HG03565 (cell line): ENCODE measurements at regions not wholly inside any gene's neighbourhood (a gene's known extent, or its start where the extent isn't known, plus 50 kb on each side); places are given as distances from the start of the nearest gene placed in this dataset.

Experiments
- ATAC-seq: cut with Tn5 transposase; IDR thresholded peaks from one replicate; pipeline ENCODE4 v1.9.1; 2021; ENCODE audit warnings: mild to moderate bottlenecking, moderate library complexity; ENCODE audit not compliant: unreplicated experiment

- ATAC-seq = no peak
These were observed 338.7 kb upstream of the SMC2 start for GRCh38 chr9:103755441-103755840.

DNA sequence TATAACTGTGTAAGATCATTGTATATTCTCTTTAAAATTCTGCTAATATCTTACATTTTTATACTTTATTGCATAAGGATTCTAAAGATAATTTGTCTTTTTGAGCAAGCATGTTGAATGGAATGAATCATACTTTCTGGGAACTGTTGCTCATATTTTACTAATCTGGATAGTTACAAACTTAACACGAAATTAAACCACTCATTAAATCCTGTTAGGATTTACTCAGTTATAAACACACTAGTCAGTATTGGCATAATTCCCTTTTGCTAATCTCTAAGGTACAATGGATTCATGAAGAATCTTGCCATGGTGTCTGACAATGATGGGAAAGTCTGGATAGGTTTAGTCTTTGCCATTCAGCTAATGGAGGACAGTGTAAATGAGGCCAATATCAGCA, 338.1 kb upstream of the SMC2 start:
- no peak for ATAC-seq

- no peak for ATAC-seq
These were observed 337.0 kb upstream of the SMC2 start for GRCh38 chr9:103757062-103757461.

DNA sequence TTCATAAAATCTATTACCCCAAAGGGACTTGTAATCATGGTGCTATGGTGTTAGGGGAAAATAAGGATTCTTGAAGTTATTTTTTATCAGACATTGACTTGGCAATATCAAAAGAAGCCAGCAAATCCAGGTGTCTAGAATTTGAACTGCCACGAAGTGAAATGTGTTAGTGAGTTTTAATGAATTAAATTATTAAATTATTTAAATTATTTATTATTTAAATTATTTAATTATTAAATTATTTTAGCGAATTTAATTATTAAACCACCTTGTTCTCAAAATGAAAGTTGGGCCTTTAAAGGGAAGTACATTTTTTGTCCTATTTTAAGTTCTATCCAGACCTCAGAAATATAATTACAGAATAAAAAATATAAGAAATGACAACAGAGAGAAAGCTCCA, 332.6 kb upstream of the SMC2 start:
- ATAC-seq = no peak

- peak; percentile 99 for ATAC-seq
These were observed 304.4 kb upstream of the SMC2 start for GRCh38 chr9:103789686-103790085.

DNA sequence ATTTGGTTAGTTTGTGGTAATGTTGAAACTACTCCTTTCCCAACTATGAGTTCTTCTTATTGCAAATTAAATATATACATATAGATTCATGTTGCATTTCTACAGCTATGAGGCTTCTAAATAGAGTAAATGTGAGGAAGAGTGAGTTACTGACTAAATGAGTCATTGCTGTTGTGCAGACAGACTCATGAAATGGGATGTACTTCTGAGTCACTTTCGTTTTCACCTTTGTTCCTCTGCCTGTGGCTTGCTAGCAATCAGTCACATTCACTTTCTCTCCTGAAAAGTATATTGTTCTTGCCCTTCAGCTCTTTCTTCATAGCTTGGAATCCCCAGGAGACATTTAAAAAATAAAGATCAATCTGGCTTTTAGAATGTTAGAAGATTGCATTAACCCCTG, 295.5 kb upstream of the SMC2 start:
- ATAC-seq = peak; percentile 100

GRCh38 chr9:103799959-103800358, 294.1 kb upstream of the SMC2 start:
- no peak for ATAC-seq

DNA sequence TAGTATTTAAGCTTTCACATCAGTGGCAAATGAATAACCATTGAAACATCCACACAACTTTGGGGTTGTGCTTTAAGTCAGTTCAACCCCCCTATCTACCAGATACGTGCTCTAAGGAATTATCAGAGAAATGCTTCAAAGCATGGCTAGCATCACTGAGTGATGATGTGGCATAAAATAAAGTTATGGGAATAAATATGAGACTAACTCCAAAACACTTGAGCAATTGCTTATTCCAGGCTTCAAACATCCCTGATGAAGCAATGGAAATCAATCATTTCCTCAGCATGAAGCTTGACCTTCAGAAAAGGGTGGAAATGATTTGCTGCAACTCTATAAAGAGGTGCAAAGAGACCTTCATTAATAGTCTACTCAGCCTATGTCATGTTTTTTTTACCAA, 292.0 kb upstream of the SMC2 start:
- no peak for ATAC-seq

GRCh38 chr9:103803245-103803644, 290.9 kb upstream of the SMC2 start:
- ATAC-seq = no peak

DNA sequence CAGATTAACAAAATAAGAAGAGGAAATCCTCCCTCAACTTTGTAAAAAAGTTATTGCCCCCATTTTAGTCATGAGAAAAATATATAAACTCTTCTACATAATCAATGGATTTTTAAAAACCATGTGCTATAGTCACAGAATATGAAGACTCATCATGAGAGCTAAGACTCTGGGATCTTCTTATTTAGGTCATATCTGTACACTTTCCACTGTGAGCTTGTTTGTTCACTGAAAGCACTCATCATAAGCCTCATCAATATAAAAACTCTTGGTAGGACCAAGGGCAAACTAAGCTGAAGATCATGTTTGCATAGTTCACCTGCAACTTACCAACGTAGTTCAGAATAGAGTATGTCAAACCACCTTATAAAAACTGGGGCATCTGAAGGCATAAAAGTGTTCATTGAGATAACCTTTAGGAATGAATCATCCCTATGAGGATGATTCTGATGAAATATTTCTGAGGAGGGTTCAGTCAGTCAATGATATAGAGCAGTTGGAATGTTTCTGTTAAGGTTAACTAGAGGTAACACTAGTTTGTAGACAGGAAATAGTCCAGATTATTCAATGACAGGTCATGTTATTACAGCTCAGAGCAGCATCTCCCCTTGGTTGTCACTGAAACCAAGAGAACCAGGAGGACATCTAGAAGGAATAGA, 289.9 kb upstream of the SMC2 start:
- ATAC-seq = no peak

DNA sequence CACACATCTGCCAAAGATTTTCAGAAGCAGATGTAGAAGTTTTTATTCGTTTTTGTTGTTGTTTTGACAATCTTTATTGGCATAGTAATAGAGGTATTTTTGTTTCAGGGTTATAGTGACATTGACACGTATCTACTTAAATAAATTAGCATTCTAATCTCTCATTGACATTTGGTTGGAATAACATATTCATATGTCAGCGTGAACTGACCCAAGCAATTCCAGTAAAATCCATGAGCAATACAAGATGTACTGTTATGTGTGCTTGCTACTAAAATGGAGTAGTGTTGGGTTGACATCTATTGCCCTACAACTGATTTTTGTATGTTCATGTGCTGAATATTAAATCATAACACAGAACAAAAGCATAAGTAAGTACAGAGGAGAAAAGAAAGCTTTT, 284.4 kb upstream of the SMC2 start:
- no peak for ATAC-seq

GRCh38 chr9:103811462-103811861, 282.6 kb upstream of the SMC2 start:
- ATAC-seq = no peak

DNA sequence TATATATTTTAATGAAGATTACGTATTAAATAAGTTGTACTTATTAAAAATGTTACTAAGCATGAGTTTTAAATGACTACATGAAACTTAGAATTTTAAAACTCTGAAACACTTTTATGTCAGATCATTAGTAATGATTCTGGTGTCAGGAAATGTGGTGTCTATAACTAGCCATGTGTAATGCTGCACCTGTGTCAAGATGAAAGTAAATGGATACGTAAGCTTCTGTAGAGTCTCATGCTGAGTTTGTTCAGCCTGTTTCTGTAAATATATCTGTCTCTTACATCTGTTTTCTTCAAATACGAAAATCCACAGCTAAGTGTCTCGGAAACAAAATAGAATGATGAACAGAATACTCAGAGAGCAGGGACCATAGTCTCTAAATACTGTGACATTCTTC, 278.0 kb upstream of the SMC2 start:
- ATAC-seq = peak; percentile 68

DNA sequence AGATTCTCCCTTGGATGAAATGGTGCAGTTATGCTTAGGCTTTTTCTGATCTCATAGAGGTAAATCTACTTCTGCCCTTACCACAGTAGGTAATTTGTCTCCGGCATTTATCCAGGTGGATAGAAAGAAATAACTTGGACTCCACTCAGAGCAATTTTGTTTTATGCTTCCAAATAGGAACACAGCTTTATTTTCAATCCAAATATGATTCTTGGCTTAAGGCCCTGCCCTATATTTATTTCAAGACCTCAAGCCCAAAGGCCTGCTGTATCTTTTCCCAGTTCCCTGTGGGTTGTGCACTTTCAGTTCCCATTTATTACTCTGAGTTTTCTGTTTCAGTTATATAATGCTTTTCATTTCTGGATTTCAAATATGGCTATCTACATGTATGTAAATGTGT, 274.2 kb upstream of the SMC2 start:
- ATAC-seq = no peak

DNA sequence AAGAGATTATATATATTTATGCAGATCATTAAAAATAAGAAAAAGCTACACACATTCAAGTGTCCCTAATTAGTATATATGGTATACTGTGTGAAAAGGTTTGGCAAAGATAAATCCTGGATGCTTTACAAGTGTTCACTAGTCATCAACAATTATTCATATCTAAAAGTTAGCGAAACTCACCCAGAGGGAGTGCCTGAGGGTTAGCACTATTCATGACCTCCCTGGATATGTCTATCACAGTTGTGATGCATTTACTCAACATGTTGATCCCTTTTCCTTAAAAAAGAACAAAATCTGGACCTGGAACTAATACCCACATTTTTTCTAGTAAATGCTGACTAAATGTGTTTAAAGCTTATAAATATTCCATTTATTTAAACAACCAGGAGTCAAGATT, 273.0 kb upstream of the SMC2 start:
- ATAC-seq = no peak

DNA sequence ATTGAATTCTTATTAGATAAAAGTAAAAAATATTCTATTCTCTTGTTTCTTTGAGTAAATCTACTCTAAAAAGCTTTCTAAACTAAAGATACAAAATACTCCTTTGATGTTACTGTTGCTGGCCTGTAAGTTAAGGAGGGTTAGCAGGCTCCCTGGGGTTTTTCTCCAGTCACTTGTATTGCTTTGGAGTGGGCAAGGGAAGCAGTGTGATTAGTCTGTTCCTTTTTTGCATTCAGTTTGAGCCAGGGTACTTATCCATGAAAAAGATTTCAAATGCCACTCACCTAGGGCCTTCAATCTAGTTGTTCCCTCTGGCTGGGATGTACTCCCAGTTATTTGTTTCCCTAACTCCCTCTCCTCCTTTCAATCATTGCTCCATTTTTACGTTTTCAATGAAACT, 256.2 kb upstream of the SMC2 start:
- ATAC-seq = no peak

GRCh38 chr9:103839197-103839596, 254.9 kb upstream of the SMC2 start:
- no peak for ATAC-seq

DNA sequence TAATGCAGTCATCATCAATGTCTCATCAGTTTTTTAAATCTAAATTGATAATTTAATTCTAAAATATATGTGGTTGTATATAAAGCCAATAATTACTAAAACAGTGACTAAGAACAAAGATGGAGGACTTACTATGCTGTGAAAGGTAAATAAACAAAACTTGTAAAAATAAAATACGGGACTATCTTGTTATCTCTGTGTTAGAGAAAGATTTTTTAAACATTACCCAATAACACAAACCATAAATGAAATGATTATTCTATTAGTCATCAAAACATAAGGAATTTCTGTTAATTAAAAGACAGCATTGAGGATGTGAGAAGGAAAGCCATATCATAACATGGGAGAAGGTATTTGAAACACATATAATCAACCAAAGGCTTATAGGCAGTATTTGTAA, 226.2 kb upstream of the SMC2 start:
- ATAC-seq = no peak

DNA sequence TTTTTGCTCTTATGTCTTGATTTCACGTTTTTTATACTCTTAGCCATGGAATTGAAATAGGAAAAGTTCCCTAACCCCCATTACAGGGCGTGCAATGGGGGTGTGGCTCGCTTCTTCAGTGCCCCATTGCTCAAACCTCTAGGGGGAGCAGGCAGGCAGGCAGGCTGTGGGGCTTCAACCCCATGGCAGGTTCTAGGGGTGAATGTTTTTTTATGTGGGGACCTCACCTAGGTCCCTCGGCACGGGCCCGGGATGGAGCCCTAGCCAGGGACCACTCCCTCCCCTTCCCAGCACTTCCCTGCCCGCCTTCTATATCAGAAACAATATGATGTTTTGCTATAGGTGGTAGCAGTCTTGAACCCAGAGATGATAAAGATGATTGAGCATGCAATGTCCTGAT, 221.3 kb upstream of the SMC2 start:
- ATAC-seq = no peak

DNA sequence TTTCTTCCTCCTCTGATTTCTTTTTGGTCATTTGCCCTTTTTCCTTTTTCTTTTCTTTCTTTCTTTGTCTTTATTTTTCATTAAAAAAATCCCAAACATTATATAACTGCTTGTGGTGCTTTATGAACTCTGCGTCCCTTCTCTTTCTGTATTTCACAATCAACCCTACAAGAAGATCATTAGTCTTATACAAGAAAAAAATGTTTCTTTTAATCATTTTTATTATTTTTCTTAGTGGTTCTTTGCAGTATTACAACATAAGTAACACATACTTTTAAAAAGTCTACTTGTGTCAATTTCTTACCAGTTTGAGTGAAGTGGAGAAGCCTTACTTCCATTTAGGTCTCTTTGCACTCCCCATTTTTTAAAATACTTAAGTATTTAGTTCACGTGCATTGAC, 212.7 kb upstream of the SMC2 start:
- ATAC-seq = no peak

DNA sequence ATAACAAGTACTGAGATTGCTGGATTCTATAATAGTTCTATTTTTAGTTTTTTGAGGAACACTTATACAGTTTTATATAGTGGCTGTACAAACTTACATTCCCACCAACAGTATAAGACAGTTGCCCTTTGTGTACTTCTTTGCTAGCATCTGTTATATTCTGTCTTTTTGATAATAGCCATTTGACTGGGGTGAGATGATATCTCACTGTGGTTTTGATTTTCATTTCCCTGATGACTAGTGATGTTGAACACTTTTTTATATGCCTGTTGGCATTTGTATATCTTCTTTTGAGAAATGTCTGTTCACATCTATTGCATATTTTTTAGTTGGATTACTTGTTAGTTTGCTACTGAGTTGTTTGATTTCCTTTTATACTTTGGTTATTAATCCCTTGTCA, 204.1 kb upstream of the SMC2 start:
- no peak for ATAC-seq

GRCh38 chr9:103894184-103894583, 199.9 kb upstream of the SMC2 start:
- ATAC-seq = no peak

DNA sequence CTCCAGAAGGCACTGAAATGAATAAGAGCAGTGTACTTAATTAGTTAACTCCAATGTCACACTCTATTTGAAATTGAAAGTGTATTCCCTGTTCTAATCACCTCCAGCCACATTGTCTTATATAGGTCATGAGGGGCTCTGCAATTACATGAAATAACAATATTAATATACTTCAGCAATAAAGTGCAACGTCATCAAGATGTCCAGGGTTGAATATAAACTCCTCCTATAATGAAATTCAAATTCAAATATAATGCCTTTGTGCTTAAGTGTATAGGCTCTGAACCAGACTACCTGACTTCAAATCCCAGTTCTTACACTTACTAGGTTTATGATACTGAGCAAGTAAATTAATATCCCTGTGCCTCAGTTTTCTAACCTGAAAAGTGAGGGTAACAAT, 195.6 kb upstream of the SMC2 start:
- no peak for ATAC-seq

GRCh38 chr9:103899866-103900265, 194.2 kb upstream of the SMC2 start:
- ATAC-seq = no peak
